ENCODE measurements at regions not wholly inside any gene's neighbourhood (a gene's known extent, or its start where the extent isn't known, plus 50 kb on each side); places are given as distances from the start of the nearest gene placed in this dataset.

DNA sequence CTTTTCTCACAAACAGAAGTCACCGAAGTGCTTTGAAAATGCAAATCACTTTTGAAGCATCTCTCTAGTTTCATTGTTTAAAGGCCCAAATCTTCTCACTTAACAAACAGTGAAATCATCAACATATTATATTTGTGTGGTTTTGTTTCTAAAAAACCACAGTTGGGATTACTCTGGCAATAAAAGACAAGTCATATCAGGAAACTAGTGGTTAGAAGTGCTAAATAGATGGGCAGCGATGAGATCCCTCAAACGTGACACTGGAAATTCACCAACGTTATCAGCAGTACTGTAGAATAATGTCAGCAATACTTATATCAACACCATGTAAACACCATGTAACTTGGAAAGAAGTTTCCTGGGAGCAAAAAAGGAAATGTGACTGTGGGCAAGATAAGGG lies 893.5 kb downstream of the SUCLG1 start:
- DNase-seq (ENCODE audit: low read depth in 3 of 3) = no peak

DNA sequence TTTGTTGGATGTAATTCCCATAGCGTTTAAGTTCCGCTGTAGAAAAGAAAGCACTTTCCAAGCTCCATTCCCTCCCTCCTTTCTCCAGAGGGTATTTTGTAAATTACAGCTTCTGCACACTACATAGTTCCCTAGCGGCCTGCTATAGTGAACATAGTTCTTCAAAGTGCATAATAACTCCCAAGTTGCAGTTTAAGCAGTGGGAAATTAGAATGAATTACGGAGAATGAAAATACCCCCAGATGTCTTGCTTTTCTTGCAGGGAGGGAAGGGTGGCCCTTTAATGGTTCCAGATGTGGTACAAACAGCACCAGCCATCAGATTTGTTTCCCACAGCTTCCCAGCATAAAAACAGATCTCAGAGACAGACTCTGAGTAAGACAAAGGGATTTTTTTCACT lies 893.9 kb downstream of the SUCLG1 start:
- DNase-seq (ENCODE audit: low read depth in 3 of 3) = no peak

DNA sequence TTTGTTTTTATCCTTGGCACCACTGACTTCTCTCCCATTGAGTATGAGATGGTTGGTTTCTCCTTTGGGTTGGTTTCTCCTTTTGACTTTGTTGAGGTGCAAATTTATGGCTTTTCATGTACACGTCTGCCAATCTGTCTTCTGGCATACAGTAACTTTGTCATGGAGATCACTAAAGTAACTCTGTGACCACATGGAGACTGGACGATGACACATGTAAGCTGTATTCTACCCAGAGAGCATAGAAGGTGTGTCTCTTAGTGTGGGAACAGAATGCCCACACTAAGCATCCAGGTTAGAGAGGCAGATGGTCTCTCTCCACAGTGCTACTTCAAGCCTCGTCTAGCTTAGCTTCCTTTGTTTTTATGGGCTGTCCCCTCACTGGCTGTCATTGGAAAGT lies 897.5 kb downstream of the SUCLG1 start:
- DNase-seq (ENCODE audit: low read depth in 3 of 3) = no peak

DNA sequence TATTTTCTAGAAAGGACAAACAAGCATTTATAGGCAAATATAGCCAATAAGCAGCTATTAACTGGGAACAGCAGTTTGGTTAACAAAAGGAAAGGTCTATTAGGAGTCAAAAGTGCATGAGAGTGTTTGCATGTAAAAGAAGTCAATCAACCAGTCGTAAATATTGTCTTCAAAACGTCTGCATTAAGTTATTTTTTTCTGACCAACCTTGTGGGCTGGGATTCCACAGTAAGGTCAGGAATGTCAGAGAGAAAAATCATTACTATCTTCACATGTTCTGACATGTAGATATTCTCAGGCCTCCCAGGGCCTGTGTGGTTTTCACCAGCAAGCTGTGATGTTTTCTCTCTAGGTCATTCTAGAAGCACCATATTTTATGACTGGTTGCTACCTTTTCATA lies 922.5 kb downstream of the SUCLG1 start:
- no peak for DNase-seq (ENCODE audit: low read depth in 3 of 3)

GRCh38 chr2:83534416-83534815 lies 924.7 kb downstream of the SUCLG1 start:
- no peak for DNase-seq (ENCODE audit: low read depth in 3 of 3)

GRCh38 chr2:83531206-83531826 lies 927.8 kb downstream of the SUCLG1 start:
- DNase-seq (ENCODE audit: low read depth in 3 of 3) = no peak

DNA sequence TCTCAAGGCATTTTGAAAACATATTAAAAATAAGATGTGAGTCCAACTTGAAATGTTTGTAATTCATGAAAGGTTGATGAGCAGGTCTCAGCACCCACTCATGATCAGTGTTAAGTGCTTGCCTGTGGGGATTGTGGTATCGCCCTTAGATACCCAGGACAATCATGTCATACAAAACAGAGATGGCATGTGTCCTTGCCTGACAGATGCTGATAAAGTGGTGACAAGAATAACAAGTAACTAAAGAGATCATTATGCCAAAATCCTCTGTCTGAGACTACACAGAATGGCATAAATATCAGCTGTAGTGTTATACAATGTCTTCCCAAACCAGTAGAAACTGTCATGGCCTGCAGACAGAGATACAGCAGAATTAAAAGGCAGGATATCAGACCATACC lies 930.3 kb downstream of the SUCLG1 start:
- DNase-seq (ENCODE audit: low read depth in 3 of 3) = no peak

DNA sequence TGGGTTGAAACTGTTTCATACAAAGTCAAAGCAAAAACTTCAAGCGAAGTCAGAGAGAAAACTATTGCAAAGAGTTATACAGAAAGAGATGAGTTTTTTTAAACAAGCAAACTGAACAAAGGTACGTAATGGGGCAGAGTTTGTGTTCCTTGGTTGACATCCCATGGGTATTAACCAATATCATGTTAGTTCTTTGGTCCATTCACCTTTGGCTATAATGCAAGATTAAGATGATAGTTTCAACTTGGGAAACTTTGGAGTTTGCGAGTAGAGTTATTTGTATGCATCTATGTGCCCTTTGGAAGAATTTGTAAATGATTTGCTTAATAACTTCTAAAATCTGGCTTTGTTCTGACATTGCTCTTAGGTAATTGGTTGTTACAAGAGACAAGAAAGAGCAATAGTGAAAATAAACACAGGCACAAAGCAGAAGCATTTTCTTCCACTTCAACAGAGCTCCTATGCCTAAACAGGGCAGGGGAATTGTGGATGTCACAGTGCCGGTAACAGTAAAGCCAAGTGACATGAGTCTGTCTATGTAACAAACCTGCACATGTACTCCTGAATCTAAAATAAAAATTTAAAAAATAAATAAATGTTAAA lies 936.1 kb downstream of the SUCLG1 start:
- no peak for DNase-seq (ENCODE audit: low read depth in 3 of 3)

GRCh38 chr2:83517727-83518368 lies 941.2 kb downstream of the SUCLG1 start:
- no peak for DNase-seq (ENCODE audit: low read depth in 3 of 3)

DNA sequence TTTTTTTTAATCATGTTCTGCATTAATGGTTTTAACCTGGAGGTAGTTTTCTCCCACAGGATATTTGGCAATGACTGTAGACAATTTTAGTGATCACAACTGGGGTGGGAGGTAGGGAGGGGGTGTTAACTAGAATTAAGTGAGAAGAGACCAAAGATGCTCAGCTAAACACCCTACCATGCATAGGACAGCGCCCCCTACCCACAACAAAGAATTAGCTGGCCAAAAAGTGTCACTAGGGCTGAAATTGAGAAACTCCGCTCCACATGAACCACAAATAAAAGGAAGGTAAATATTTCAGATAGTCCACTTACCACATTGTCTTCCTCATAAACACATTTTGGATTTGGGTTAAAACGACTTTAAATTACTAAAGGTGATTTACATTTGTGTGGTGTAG lies 942.6 kb downstream of the SUCLG1 start:
- no peak for DNase-seq (ENCODE audit: low read depth in 3 of 3)

- no peak for DNase-seq (ENCODE audit: low read depth in 3 of 3)
Observed at GRCh38 chr2:83487451-83487850, 971.6 kb downstream of the SUCLG1 start.

GRCh38 chr2:83481436-83481835 lies 977.6 kb downstream of the SUCLG1 start:
- no peak for DNase-seq (ENCODE audit: low read depth in 3 of 3)

- DNase-seq (ENCODE audit: low read depth in 3 of 3) = no peak
Observed at GRCh38 chr2:83478037-83478436, 981.0 kb downstream of the SUCLG1 start.

DNA sequence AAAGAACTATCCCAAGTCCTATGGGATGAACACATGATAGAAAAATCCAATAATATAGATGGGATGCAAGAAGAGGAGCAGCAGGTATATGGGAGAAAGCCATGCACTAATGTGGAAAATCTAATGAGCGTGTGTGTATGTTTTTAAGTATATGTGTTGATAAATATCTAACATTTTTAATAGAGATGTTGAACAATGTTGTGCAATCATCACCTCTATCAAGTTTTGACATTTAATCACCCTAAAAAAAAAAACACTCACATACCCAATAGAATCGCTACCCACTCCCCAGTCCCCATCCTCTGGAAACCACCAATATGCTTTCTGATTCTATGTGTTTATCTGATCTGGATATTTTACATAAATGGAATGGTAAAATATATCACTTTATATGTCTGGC lies 983.7 kb downstream of the SUCLG1 start:
- no peak for DNase-seq (ENCODE audit: low read depth in 3 of 3)

- no peak for DNase-seq (ENCODE audit: low read depth in 3 of 3)
Observed at GRCh38 chr2:83471655-83472054, 987.4 kb downstream of the SUCLG1 start.

GRCh38 chr2:83470928-83471327 lies 988.2 kb downstream of the SUCLG1 start:
- DNase-seq (ENCODE audit: low read depth in 3 of 3) = no peak

DNA sequence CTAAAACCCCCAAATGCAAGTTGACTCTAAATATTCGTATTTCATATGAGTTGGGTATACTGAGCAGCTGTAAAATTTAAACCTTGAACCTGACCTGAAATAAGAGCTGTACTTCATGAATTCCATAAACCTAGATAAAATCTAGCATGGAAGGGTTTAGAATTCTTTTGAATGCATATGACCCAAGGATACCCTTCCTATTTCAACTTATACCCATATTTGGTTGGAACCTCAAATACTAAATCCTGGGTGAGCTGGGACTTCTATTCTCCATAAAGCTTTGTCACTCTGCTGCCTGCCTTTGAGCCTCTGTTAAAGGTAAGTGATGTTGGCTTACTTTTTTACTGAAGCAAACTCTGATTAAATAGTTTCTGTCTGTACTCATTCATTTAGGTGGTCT lies 994.6 kb downstream of the SUCLG1 start:
- DNase-seq (ENCODE audit: low read depth in 3 of 3) = no peak

DNA sequence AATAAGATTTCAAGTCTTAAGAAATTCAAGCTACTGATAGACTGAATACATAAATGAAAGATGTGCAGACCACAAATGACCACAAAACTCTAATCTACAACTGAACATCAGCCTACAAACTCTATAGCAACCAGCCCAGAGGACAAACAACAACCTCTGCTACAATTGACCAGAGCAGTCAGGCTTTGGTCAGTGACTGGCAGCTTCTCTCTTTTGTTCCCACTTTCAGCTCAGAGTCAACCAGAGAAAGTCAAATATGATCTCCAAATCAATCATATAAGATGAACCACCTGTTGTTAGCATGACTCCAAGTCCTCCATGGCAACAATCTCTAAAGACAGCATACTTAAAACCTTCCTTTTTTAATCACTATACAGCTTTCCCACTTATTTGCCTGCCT lies 996.2 kb downstream of the SUCLG1 start:
- no peak for DNase-seq (ENCODE audit: low read depth in 3 of 3)

DNA sequence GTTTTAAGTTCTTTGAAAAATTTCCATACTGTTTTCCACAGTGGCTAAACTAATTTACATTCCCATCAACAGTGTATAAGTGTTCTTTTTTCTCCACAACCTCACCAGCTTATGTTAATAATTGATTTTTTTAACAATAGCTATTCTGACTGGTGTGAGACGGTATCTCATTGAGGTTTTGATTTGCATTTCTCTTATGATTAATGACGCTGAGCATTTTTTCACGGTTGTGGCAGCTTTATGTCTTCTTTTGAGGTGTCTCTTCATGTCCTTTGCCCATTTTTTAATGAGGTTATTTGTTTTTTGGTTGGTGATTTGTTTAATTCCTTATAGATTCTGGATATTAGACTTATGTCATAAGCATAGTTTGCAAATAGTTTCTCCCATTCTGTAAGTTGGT lies 997.9 kb downstream of the SUCLG1 start:
- no peak for DNase-seq (ENCODE audit: low read depth in 3 of 3)

DNA sequence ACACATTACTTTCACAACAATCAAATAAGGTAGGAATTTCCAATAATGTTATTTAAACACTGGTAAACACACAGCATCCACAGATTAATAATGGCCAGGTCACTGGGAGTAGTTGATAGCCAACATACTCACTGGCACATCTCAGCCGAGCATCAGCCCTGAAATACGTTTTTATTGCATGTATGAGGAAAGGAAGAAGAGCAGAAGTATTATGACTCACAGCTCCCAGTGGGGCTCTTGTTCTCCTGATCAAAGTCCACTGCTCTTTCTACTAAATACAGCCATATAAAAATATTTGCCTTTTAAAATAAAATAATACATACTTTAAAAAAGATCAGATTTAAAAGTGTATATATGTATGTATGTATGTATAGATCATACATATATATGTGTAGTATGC lies 999.6 kb downstream of the SUCLG1 start:
- DNase-seq (ENCODE audit: low read depth in 3 of 3) = no peak

GRCh38 chr2:83435989-83436388 lies 1023.1 kb downstream of the SUCLG1 start:
- no peak for DNase-seq (ENCODE audit: low read depth in 3 of 3)

DNA sequence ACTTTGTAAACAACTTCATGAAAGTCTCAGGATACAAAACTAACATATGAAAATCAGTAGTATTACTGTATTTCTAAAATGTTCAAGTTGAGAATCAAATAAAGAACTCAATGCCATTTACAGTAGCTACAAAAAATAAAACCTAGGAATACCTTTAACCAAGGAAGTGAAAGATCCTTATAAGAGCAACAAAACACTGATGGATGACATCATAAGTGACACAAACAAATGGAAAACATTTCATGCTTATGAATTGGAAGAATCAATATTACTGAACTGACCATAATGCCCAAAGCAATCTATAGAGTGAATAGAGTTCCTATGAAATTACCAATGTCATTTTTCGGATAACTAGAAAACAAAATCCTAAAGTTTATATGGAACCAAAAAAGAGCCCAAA lies 1038.1 kb downstream of the SUCLG1 start:
- DNase-seq (ENCODE audit: low read depth in 3 of 3) = no peak

GRCh38 chr2:83394134-83394904 lies 1064.8 kb downstream of the SUCLG1 start:
- DNase-seq (ENCODE audit: low read depth in 3 of 3) = no peak

Measured in stimulated activated CD4-positive, alpha-beta T cell treated with anti-CD3 and anti-CD28 coated beads, TNF-alpha, amount 100 ng/mL, for 4 hours (primary cell).